Gastrocnemius medialis (tissue), 4 donors: ENCODE measurements at regions not wholly inside any gene's neighbourhood (a gene's known extent, or its start where the extent isn't known, plus 50 kb on each side); places are given as distances from the start of the nearest gene placed in this dataset.

ENCODE experiments used
- POLR2A ChIP-seq, 2 donors: fragments of 450-650 bp; IDR thresholded peaks; one replicate each; pipeline ENCODE4 v1.6.1; 2017; ENCODE audit warnings: antibody characterized with exemption in 2 of 2, mild to moderate bottlenecking in 2 of 2, moderate library complexity in 2 of 2
- TF ChIP-seq, protein P1 (sequence below), 5 experiments: fragments of 450-650 bp in 3 of 5; fragments of 200-600 bp in 2 of 5; sonication (generic) in 2 of 5; IDR thresholded peaks in 4 of 5; conservative IDR thresholded peaks in 1 of 5; 1 replicate in 4 of 5; 2 replicates in 1 of 5; pipeline ENCODE4 v1.5.1; 2016 to 2019; ENCODE audit warnings: antibody characterized with exemption in 5 of 5, mild to moderate bottlenecking in 3 of 5, moderate library complexity in 3 of 5

DNA sequence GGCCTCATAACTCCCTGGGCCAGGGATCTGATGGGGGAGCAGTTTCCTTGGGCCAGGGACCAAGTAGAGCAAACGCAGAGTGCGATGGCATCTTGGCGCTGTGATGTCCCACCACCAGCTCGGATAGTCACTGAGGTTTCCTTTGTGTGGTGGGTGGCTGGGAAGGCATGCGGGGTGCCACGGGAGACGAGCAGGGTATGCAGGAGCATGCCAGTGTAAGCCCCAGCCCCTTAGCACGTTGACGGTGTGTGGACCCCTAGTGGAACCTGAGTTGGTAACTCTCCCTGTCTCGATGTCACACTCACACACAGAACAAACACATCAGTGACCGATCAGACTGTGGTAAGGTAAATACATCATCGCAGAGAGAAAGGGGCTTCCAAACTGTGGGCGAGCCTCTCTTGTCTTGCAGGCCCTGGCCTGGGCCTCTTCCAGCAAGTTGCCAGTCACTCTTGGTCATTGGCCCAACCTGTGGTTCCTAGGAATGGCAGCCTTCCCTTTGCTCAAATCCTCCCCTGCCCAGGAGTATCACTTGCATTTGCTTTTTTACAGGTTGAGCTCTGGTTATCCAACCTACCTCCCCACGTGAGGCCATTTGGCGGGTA, 231.6 kb upstream of the GPR26 start:
- TF ChIP-seq, protein P1, sequence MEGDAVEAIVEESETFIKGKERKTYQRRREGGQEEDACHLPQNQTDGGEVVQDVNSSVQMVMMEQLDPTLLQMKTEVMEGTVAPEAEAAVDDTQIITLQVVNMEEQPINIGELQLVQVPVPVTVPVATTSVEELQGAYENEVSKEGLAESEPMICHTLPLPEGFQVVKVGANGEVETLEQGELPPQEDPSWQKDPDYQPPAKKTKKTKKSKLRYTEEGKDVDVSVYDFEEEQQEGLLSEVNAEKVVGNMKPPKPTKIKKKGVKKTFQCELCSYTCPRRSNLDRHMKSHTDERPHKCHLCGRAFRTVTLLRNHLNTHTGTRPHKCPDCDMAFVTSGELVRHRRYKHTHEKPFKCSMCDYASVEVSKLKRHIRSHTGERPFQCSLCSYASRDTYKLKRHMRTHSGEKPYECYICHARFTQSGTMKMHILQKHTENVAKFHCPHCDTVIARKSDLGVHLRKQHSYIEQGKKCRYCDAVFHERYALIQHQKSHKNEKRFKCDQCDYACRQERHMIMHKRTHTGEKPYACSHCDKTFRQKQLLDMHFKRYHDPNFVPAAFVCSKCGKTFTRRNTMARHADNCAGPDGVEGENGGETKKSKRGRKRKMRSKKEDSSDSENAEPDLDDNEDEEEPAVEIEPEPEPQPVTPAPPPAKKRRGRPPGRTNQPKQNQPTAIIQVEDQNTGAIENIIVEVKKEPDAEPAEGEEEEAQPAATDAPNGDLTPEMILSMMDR (IDR thresholded peaks at IDR 0.05 in 4 of 5, conservative IDR thresholded peaks at IDR 0.05 in 1 of 5): no peak
- TF ChIP-seq POLR2A (IDR thresholded peaks at IDR 0.05): no peak
